C4-2B (cell line): ENCODE measurements at regions not wholly inside any gene's neighbourhood (a gene's known extent, or its start where the extent isn't known, plus 50 kb on each side); places are given as distances from the start of the nearest gene placed in this dataset.

Experiments
- ZFX ChIP-seq: fragments of 450-650 bp; IDR thresholded peaks from 2 replicates; pipeline ENCODE4 v1.6.1; 2017
- TF ChIP-seq, protein P1 (sequence below): fragments of 450-650 bp; conservative IDR thresholded peaks from 2 replicates; pipeline ENCODE4 v1.5.1; 2017; ENCODE audit warnings: mild to moderate bottlenecking

- TF ChIP-seq, protein P1, sequence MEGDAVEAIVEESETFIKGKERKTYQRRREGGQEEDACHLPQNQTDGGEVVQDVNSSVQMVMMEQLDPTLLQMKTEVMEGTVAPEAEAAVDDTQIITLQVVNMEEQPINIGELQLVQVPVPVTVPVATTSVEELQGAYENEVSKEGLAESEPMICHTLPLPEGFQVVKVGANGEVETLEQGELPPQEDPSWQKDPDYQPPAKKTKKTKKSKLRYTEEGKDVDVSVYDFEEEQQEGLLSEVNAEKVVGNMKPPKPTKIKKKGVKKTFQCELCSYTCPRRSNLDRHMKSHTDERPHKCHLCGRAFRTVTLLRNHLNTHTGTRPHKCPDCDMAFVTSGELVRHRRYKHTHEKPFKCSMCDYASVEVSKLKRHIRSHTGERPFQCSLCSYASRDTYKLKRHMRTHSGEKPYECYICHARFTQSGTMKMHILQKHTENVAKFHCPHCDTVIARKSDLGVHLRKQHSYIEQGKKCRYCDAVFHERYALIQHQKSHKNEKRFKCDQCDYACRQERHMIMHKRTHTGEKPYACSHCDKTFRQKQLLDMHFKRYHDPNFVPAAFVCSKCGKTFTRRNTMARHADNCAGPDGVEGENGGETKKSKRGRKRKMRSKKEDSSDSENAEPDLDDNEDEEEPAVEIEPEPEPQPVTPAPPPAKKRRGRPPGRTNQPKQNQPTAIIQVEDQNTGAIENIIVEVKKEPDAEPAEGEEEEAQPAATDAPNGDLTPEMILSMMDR, result no peak
- no peak for TF ChIP-seq ZFX
These were observed 886.0 kb downstream of the SUCLG1 start for GRCh38 chr2:83573060-83573459.
